Globus pallidus (tissue), 1 donor: ENCODE measurements at regions not wholly inside any gene's neighbourhood (a gene's known extent, or its start where the extent isn't known, plus 50 kb on each side); places are given as distances from the start of the nearest gene placed in this dataset.

Source experiments
- DNase-seq: peaks from one replicate; pipeline ENCODE4 v3.0.0-alpha.2; 2015; ENCODE audit warnings: low spot score

DNA sequence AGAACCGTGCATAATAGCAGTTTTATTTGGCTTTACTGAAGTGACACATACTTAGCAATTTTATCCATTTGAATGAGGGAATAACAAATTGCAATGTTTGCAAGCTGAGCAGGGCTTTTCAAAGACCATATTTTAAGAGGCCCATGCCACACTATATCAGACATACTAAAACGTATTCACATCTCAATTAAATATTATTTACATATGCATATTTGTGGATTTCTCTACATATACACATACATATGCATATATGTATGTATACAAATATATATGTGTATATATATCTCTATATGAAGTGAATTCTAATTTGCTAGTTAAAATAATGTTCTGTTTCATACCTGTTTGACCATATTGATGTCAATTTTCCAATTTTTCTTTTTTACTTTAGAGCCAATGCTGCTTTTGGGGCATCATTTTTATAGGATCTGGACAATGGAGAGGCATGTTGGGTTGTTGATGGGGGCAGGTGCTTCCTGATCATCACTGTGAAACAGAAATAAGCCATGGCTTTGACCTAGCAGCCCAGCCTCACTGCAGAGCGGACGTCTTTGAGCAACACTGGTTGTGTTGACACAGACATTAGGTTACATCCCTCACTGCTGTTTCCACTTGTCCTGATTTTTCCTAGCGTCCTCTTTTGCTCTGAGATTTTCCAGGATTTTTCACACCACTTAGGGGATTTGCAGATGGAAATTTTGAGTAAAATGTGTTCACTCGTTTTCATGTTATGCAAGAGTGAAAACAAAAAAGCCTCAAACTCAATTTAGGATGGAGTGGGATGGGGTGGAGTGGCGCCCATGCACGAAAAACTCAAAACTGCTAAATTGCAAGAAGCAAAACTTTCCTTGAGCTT, 56.9 kb downstream of the RDH14 start:
- DNase-seq = no peak

- DNase-seq = no peak
Observed at GRCh38 chr2:18502142-18502541, 58.3 kb downstream of the RDH14 start.

DNA sequence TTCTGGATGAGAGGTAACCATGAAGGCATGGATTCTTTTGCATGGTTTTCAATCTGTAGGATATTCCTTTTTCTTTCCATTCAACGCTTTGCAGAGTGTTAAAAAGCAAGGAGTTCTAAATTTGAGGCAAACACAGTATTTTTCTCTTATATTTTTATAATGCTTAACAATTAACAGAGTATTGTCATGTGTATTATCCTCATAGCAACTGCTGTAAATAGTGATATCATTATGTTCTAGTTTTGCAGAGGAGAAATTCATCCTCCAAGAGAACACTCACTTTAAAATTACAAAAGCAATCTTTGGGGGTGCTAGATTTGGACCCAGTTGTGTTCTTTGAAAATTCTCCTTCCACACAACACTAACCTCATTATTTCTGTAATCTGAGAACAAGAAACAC, 58.7 kb downstream of the RDH14 start:
- DNase-seq = no peak

DNA sequence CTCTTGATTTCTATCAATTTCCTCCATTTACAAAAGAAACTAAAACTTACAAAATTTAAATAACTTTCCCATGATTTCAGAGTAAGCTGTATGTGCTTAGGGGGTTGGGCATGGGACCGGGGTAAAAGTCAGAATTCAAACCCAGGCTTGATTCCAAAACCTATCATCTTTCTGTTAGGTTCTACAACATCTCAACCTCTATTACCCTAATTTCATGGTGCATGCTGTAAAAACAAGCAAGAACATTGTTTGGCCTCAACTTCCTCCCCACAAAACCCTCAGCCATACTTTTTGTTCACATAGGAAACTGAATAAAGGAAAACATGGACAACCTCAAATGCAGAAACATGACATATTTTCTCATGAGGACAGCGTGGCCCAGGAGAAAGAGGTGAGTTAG, 59.3 kb downstream of the RDH14 start:
- no peak for DNase-seq

GRCh38 chr2:18500333-18500732, 60.1 kb downstream of the RDH14 start:
- DNase-seq = no peak

DNA sequence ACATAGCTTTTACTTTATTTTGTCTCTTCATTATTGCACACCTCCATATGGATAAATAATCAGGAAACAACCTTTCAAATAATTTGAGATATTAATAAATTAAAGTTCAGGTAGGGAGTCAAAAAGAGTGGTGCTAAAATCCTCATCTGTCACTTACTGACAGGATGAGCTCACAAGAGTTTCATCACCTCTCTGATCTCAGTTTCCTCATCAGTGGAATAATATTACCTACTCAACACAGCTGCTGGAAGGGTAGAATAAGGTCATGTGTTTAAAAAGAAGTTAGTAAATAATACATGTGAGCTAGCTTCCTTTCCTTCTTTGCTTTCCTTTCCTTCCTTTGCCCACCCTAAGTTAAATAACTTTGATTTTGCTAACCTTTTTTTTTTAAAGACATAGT, 61.9 kb downstream of the RDH14 start:
- no peak for DNase-seq

- DNase-seq = no peak
Observed at GRCh38 chr2:18496516-18496915, 63.9 kb downstream of the RDH14 start.

- no peak for DNase-seq
Observed at GRCh38 chr2:18495058-18495457, 65.4 kb downstream of the RDH14 start.

GRCh38 chr2:18492721-18493120, 67.7 kb downstream of the RDH14 start:
- no peak for DNase-seq

- DNase-seq = no peak
Observed at GRCh38 chr2:18491577-18491976, 68.9 kb downstream of the RDH14 start.

GRCh38 chr2:18490901-18491300, 69.6 kb downstream of the RDH14 start:
- no peak for DNase-seq

- no peak for DNase-seq
Observed at GRCh38 chr2:18487106-18487913, 73.1 kb downstream of the RDH14 start.

DNA sequence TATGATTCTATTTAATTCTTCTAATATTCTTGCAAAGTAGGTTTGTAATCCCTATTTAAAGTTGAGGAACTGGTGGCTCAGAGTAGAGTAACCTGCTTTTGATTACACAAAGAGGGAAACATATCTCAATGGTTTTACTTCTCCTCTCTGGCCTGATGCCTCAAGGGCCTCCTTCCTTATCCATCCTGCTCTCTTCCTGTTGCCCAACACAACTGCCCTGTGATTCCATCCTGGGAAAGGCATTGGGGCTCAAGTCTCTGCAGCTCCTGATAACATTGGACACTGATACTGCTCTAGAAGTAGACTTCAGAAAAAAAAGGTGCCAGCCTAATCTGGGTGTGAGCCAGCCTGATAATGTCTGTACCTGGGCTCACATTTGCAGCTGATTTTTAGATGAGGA, 75.8 kb downstream of the RDH14 start:
- DNase-seq = no peak

DNA sequence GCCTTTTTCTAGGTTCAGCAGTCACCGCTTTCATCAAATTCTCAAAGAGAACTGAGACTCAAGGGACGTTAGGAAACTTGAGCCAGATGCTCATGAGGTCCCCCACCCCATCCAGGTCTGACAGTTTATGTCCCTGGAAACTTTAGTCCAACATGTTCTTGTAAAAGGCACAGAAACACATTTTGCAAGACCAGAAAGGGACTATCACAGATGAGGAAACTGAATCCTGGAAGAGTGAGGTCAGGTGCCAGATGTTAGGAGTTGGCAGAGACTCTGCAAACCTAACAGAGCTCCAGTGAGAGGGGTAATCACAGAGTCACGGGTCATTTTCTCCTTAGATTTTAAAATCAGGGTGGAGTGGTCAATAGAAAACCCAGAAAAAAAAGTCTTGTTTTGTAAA, 76.6 kb downstream of the RDH14 start:
- DNase-seq = no peak

GRCh38 chr2:18482666-18483065, 77.8 kb downstream of the RDH14 start:
- DNase-seq = no peak

DNA sequence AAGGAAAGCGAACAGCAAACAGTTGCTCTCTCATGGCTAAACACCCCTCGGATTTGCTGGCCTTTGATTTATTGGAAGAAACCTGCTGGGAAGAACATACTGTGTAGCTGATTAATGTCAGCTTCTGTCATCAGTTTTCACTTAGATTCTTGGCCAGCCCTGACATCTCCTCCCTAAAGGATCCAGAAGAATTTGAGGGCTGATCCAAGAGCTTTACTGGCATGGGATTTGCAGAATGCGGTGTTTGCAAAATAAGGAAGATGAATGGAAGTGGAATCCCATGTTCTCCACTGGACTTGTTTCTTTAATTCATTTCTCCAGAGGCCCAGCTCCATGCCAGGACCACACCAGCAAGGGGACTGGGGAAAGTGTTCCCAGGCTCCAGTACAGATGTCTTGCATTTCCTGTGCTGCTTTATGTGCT, 80.5 kb downstream of the RDH14 start:
- no peak for DNase-seq

DNA sequence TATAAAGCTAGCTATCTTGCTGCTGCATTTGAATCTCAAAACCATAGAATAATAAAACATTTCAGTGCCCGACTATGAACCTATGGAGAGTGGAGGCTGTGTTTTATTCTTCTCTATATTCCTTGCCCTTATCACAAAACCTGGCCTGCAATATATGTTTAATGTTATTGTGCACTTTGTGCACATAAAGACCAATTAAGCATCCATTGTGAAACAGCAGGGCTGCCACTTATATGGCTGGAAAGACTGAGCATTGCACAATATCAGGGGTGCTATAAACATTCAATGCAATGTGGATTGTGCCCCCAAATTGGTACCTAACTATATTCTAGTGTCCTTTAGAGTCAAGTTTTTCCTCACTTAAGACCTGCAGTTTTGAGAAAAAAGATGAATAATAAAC, 83.2 kb downstream of the RDH14 start:
- no peak for DNase-seq

- no peak for DNase-seq
Observed at GRCh38 chr2:18476484-18476883, 84.0 kb downstream of the RDH14 start.

DNA sequence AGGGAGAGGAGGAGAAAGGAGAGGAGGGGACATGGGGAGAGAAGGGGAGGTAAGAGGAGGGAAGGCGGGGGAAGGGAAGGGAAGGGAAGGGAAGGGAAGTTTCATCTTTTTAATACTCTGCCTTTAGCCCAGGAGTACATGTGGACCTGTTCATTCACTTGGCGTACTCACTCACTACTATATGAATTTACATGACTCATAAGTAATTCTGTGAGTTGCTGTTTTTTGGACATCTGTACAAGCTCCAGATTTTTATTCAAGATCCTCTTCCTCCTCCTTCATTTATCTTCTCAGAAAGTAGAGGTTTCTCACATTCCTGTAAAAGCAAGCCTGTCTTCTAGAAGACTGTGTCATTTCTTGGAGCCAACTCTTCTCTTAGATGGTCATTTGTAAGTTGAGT, 84.6 kb downstream of the RDH14 start:
- no peak for DNase-seq

GRCh38 chr2:18474700-18475099, 85.8 kb downstream of the RDH14 start:
- no peak for DNase-seq

DNA sequence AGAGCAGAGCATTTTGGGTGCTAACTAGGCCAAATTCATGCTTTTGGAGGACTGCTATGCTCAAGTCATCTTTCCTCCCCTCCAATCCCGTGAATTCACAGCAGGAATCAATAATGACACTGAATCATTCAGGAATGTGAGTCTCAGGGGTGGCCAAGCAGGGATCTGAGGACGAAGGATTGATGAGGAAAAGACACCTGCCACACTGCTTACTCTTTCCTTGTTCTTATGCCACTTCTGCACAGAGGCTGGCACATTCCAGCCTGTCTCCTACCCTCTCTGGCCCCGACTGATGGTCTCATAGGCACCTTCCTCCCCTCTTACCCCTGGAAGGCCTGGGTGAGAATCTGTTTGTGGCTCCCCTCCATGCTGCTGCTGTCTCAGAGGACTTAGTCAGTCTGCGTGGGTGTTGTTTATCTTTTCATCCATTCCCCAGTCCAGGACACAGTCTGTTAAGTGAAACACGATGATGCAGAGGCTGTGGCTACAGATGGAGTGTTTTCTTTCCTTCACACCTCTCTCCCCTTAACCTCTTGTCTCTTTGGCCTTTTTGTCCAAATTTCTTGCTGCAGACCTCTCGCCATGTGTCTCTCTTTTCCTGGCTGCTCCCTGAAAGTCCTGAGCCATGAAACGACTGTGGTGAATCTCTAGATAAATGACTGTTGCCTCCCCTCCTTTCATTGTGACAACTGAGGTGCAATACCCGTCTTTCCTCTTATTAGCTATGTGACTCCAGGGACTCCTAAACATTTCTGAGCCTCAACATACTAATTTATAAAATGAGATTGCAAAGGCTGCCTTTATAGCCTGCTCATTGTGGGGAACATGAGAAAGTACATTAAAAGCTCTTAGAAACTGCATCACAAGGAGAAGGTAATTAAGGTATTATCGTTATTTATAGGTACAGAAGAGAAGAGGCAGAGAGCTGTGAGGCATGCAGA, 86.9 kb downstream of the RDH14 start:
- DNase-seq = no peak

DNA sequence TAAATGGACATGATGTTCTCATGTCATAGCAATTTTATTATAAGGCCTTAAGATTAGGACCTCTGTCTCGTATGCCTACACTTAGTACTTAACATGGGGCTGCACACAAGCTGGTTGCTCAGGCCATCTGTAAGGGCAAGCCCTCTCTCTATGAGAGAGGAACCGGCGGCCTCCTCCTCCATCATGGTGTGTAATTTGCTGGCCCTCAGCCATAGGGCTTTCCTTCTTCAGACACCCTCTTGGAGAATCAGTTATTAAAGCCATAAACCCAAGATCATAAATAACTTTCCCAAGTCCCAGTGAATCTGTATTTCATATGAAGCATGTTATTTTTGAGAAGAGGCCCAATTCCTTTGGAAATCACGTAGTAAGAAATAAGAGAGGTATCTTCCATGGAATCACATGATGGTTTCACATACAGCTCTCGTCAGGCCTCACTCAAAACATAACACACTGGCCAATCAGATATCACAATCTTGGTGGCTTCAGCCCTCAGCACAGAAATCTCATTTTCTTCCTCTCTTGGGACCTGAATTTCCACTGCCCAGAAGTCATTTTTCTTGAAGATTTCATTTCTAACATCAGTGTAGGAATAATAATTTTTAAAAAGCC, 92.6 kb downstream of the RDH14 start:
- DNase-seq = no peak
